CD4-positive, alpha-beta T cell treated with Interleukin-6 for 4 hours (primary cell): ENCODE measurements at regions not wholly inside any gene's neighbourhood (a gene's known extent, or its start where the extent isn't known, plus 50 kb on each side); places are given as distances from the start of the nearest gene placed in this dataset.
"Not testable (repeated sequence)": the region's sequence is repeated elsewhere in the genome, so short reads cannot be mapped to it uniquely, and the experiment has no call there.

ENCODE experiments used
- DNase-seq: peaks from one replicate; pipeline ENCODE4 v3.0.0-alpha.2; 2020; ENCODE audit warnings: mixed read lengths

- no peak for DNase-seq
Measured at GRCh38 chr16:65745201-65745708, 621.2 kb upstream of the CDH5 start.

DNA sequence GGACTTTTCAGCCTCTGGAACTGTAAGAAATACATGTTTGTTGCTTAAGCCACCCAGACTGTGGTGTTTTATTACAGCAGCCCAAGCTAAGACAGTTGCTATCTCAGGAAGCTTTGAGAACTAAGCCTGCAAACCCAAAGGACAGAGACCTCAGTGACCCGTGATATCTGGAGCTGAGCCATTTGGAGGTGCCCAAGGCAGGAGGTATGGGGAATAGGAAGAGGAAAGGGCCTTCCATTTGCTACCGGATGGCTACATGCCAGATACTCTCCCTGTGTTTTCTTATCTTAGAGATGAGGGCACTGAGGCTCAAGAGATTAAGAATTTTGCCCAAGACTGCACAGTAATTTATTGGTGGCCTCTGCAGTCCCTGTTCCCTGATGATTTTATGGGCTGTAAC, 622.1 kb upstream of the CDH5 start:
- DNase-seq: no peak

DNA sequence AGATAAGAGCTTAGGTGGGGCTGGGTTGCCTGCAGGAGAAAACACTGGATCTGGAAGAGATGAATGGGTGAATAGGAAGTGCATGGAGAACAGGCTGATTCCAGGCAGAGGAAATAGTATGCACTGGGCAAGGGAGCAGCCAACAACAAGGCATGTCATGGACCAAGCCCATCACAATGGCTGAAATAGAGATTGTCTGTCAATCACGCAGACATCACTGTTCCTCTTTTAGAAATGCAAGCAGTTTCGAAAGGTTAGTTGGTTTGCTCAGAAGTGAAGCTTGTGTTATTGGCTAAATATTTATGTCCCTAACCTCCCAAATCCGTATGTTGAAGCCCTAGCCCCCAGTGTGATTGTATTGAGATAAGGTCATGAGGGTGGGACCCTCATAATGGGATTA, 621.7 kb upstream of the CDH11 start:
- no peak for DNase-seq

- DNase-seq: no peak
Measured at GRCh38 chr16:65740711-65741110, 618.8 kb upstream of the CDH11 start.

DNA sequence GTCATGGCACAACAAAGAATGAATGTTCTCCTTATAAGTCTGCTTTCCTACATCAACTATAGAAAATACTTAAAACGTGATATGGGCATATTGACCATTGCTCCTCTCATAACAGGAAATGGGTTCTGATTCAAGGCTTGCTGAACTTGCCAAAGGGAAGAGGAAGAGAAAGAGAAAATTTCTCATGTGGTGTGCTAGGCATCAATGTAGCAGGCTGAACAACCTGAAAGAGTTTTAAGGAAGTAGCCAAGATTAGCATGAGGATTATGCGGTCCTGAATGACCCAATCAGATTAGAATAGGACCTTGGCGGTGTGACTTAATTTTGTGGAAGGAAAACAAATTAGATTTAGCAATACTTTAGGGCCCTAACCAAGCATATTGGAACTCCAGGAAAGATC, 617.7 kb upstream of the CDH11 start:
- no peak for DNase-seq

DNA sequence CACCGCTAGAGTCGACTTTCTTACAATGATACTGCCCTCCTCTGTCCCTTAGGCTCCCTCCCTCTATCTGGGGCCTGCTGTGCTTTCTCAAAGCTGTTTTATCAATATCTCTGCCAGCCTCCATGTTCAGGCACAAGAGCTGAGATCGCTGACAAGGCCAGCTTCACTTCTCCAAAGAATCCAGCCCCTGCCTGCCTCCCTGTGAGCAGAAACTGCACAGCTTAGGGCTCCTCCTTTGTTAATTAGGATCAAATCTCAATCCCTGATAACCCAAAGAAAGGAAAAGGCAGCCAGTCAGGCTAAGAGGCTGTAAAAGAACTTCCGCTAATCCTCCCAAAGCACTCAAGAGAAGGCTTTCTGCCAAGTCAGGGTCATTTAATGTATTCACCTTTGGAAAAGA, 616.0 kb upstream of the CDH11 start:
- no peak for DNase-seq

- DNase-seq: not testable (repeated sequence)
Measured at GRCh38 chr16:65735615-65736014, 613.8 kb upstream of the CDH11 start.

DNA sequence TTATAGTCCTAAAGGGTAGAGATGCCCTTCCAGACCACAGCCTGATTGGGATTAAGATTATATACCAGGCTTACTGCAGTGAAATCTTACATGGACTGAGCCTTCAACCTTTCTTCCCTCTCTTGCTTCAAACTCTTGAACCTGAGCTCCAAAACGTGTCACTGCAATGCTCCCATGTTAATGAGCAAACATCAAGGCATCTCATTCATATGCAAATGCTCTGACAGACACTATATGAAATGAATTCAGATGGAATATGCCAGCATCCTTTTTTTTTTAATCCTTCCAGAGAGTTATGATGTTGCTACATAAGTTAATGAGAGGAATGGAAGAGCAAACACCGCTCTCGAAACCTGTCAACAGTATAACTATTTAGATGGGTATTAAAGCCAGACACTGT, 611.9 kb upstream of the CDH11 start:
- DNase-seq: no peak

DNA sequence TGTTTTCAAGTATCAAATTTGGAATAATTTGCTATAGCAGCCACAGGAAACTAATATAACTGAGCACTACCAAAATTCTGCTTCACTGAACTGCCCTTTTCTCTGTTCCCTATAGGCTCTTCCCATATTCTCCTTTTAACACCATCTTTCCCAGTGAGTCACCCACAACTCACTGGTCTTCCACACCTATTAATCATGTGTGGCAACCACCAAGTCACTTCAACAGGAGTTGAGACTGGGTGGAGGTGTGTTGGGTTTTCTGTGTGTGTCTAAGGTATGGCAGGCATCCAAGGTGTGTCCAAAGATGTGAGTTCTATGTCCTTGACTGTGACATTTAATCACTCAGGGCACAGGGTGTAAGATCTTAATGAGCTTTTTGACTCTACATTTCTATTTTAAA, 610.0 kb upstream of the CDH11 start:
- no peak for DNase-seq

GRCh38 chr16:65728652-65729051, 606.8 kb upstream of the CDH11 start:
- DNase-seq: no peak

DNA sequence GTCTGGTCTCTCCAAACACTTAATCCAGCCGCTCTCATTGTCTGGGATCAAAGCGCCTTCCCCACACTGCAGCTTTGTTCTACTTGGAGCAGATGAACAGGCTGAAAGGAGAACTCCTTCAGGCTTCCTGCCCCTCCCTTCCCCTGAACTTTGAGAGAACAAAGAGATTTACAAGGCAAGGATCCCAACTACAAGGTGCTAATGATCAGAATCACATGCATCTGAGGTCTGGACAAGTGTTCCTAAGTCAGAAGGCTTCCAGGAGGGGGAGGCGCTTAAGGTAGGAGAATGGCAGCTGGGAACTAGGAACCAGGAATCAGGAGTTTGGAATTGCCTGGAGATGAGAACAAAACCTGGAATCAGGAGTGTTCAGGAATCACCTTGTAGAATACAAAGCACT, 606.3 kb upstream of the CDH11 start:
- no peak for DNase-seq

- DNase-seq: no peak
Measured at GRCh38 chr16:65727534-65728137, 605.8 kb upstream of the CDH11 start.

DNA sequence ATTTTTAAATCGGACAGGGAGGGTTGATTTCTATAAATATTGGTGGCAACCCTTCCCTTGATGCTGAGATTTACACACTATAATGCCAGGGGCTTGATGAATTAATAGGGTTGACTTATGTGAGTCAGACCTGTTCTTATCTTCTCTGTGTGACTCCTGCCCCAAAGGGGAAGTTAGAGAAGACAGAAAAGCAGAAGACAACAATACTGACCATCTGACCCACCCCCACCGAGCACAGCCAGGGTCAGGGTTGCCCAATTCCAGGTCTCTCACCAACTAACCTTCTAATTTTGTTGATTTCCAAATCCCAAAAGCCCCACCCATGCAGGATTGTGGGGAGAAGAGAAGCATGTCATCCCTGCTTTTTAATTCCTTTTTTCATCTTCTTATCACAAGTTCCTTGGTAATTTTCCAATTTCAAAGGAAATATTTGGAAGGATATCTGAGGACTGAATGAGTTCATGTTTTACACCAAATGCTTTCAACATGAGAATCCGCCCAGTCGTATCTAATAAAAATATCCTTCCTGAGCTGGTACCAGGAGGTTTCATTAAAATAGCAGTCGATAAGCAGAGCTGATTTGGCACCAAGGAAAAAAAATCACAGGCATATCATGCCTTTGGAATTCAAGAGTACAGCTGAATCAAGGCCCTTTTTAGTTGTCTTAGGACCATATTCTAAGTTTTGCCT, 603.4 kb upstream of the CDH11 start:
- DNase-seq: no peak

DNA sequence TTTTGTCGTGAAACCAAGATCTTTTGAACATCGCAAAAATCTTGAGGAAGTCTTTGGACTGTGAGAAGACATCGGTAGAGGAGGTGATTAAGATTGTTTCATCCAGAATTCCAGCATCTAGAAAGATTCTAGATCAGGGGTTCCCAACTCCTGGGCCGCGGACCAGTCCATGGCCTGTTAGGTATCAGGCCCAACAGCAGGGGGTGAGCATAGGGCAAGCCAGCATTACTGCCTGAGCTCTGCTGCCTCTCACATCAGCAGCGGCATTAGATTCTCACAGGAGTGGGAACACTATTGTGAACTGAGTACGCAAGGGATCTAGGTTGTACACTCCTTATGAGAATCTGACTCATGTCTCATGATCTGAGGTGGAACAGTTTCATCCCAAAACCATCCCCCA, 600.6 kb upstream of the CDH11 start:
- no peak for DNase-seq

DNA sequence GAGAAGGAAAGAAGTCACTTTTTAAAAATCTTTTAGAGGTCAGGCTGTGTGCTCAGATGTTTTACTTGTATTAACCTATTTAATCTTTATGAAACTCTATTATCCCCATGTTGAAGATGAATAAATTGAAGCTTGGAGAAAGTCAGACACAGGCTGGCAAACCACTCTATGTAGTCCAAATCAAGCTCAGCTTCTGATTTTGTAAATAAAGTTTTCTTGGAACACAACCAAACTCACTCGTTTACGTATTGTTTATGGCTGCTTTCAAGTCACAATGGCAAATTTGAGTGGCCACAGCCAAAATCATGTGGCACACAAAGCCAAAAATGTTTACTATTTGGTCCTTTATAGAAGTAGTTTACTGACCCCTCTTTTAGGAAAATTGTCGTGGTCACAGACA, 596.0 kb upstream of the CDH11 start:
- DNase-seq: no peak

- no peak for DNase-seq
Measured at GRCh38 chr16:65716737-65717700, 595.2 kb upstream of the CDH11 start.

- no peak for DNase-seq
Measured at GRCh38 chr16:65713181-65713808, 591.4 kb upstream of the CDH11 start.

- no peak for DNase-seq
Measured at GRCh38 chr16:65710107-65710506, 588.2 kb upstream of the CDH11 start.

- no peak for DNase-seq
Measured at GRCh38 chr16:65704866-65705265, 583.0 kb upstream of the CDH11 start.

DNA sequence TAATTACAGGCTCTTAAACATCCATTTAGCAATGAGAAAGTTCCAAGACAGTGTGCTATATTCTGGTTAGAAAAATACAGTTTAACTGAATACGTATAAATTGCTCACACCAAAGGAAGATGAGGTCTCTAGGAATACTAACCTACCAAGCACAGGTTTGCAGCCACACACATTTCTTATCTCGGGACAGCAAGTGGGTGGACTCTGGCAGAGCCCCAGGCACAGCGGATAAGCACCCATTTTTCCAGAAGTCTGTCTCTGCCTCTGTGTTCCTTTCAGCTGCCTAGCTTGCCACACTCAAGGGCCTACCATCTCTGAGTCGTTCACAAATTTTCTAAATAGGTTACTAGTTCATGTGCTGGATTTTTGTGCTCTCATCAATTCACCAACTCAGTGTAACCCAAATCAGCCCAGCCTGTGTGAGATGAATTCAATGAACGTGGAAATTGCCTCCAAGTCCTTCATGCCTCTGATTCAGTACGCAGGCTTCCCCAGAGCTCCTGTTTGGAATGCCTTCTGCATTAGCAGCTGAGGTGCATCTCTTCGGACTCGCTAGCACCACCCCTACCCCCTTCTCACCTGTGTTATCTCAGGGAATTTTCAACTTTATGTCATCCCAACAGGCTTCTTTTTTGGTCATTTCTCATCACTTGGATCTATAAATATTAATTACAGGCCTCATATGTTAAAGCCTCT, 581.0 kb upstream of the CDH11 start:
- no peak for DNase-seq

DNA sequence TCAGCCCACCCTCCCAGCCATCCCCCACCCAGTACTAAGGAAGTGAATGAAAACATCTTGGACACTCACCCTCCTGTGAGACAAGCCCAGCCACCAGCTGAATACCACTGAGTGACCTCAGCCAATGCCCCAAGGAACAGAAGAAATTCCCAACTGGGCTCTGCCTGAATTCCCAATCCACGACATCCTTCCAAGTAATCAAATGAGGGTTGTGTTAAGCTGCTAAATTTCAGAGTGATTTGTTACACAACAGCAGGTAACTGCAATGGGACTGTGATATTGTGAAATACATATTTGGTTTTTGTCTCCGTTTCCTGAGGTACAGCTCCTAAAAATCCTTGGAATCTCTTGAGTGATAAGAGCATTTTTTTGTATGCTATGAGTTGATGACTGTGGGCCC, 578.7 kb upstream of the CDH11 start:
- no peak for DNase-seq

GRCh38 chr16:65698791-65699321, 577.0 kb upstream of the CDH11 start:
- DNase-seq: no peak
